ENCODE measurements at regions not wholly inside any gene's neighbourhood (a gene's known extent, or its start where the extent isn't known, plus 50 kb on each side); places are given as distances from the start of the nearest gene placed in this dataset.

- no peak for TF ChIP-seq POLR2A (IDR thresholded peaks at IDR 0.05)
- no peak for TF ChIP-seq CTCF (IDR thresholded peaks at IDR 0.05)
Observed at GRCh38 chr5:39503155-39503554, 78.4 kb upstream of the DAB2 start.

Measured in heart left ventricle (tissue), 13 donors.